ENCODE measurements at regions not wholly inside any gene's neighbourhood (a gene's known extent, or its start where the extent isn't known, plus 50 kb on each side); places are given as distances from the start of the nearest gene placed in this dataset.

- Histone ChIP-seq H3K27me3 (ENCODE audit: insufficient read depth, poor library complexity, severe bottlenecking) (no peaks in the 10 kb centered on the region), H3K27ac (replicated peaks) (no peak overlapping the region), H3K4me3 (replicated peaks; ENCODE audit: insufficient read depth, low read length) (no peak overlapping the region)
- TF ChIP-seq, protein P1, sequence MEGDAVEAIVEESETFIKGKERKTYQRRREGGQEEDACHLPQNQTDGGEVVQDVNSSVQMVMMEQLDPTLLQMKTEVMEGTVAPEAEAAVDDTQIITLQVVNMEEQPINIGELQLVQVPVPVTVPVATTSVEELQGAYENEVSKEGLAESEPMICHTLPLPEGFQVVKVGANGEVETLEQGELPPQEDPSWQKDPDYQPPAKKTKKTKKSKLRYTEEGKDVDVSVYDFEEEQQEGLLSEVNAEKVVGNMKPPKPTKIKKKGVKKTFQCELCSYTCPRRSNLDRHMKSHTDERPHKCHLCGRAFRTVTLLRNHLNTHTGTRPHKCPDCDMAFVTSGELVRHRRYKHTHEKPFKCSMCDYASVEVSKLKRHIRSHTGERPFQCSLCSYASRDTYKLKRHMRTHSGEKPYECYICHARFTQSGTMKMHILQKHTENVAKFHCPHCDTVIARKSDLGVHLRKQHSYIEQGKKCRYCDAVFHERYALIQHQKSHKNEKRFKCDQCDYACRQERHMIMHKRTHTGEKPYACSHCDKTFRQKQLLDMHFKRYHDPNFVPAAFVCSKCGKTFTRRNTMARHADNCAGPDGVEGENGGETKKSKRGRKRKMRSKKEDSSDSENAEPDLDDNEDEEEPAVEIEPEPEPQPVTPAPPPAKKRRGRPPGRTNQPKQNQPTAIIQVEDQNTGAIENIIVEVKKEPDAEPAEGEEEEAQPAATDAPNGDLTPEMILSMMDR (IDR thresholded peaks at IDR 0.05; ENCODE audit: insufficient read depth, low read length) = no peak
- peak in 1 of 2 experiments; percentile 11 for DNase-seq (ENCODE audit: low read depth in 1 of 2, low spot score in 1 of 2)
Observed at GRCh38 chr22:22047776-22048175, 65.2 kb upstream of the TOP3B start.

DNA sequence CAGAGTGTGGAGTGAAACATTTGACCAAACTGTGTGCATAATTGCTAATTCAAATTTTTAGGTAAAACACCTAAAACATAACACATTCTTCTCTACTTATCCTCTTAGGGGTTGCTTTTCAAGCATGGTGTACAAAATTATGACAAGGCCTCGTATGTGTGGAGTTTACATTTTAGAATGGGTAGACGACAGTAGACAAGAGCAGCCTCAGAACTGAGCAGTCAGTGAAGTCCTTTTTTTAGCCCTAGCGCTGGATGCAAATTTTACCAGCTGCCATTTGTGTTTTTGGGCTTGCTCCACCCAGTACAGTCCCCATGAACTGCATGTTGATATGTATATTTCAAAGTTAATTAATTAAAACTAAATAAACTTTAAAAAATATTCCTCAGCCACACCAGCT lies 64.7 kb upstream of the TOP3B start:
- no peaks in the 10 kb centered on the region for H3K27me3 ChIP-seq (ENCODE audit: insufficient read depth, poor library complexity, severe bottlenecking)

DNA sequence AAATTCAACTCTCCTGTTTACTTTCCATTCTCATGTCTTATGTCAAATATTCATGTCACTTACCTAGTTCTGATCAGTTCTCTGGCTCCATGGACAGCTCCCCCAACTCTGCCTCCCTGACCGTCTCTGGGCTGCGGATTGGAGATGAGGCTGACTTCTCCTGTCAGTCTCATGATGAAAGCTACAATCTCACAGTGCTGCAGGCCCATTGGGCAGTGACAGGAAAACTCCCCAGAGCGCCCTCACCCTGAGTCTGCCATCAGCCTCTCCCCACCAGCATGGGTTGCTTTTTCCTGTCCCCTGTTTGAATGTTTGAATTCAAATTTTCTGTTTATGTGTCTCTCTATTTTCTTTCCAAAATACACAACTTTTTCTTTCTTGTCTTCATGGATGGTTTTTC lies 63.8 kb upstream of the TOP3B start:
- TF ChIP-seq, protein P1 (IDR thresholded peaks at IDR 0.05; ENCODE audit: insufficient read depth, low read length) = no peak
- TF ChIP-seq POLR2AphosphoS5 (IDR thresholded peaks at IDR 0.05; ENCODE audit: low read depth) = no peak
- no peak for TF ChIP-seq GABPA (IDR thresholded peaks at IDR 0.05; ENCODE audit: low read depth)
- TF ChIP-seq REST (IDR thresholded peaks at IDR 0.05; ENCODE audit: insufficient replicate concordance, low read depth) = no peak
- TF ChIP-seq SPI1 (IDR thresholded peaks at IDR 0.05; ENCODE audit: borderline replicate concordance, low read depth) = no peak
- Histone ChIP-seq H3K4me3 (replicated peaks; ENCODE audit: insufficient read depth, low read length) (no peak overlapping the region), H3K27ac (replicated peaks) (no peak overlapping the region), H3K27me3 (ENCODE audit: insufficient read depth, poor library complexity, severe bottlenecking) (no peaks in the 10 kb centered on the region)
- DNase-seq (ENCODE audit: low read depth in 1 of 2, low spot score in 1 of 2) = no peak

More for the DNA sequence above, 64.7 kb upstream of the TOP3B start:
- no peak for TF ChIP-seq REST (IDR thresholded peaks at IDR 0.05; ENCODE audit: insufficient replicate concordance, low read depth)
- no peak for TF ChIP-seq GABPA (IDR thresholded peaks at IDR 0.05; ENCODE audit: low read depth)
- TF ChIP-seq POLR2AphosphoS5 (IDR thresholded peaks at IDR 0.05; ENCODE audit: low read depth) = no peak
- TF ChIP-seq SPI1 (IDR thresholded peaks at IDR 0.05; ENCODE audit: borderline replicate concordance, low read depth) = no peak
- TF ChIP-seq, protein P1 (IDR thresholded peaks at IDR 0.05; ENCODE audit: insufficient read depth, low read length) = no peak
- no peak for DNase-seq (ENCODE audit: low read depth in 1 of 2, low spot score in 1 of 2)
- no peak overlapping the region for H3K27ac ChIP-seq (replicated peaks)
- H3K4me3 ChIP-seq (replicated peaks; ENCODE audit: insufficient read depth, low read length) = no peak overlapping the region

DNA sequence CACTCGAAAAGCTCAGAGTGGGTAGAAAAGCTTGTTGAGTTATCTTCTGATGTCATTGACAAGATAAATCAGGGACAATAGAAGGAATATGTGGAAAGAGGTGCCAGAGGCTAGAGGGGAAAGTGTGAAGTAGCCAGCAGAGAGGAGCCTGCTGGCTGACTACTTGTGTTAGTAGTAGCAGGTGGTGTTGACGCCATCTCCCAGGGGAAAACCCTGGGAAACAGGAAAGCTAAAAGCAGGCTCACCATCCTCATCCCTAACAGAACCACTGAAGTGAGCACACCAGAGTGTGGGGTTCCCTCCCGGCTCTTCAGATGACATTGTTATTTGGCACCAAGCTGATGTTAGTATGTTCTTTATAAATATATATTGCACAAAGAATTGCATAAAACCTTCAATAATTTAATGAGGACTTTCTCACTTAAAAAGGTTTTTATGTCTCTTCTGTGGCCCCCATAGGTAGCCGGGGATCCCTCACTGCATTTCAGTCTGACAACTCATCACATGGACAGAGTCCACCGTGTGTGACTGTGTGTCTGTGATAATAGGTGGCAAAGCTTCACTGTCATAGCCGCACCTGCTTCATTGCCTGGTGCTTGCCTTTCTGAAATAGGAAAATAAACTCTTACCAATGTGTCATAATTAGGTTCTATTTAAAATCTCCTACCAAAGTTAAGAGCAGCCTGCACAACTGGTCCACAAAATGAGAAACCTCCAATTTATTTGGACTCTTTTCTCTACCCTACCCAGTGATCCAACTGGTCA lies 63.2 kb upstream of the TOP3B start:
- Histone ChIP-seq H3K4me3 (replicated peaks; ENCODE audit: insufficient read depth, low read length) (no peak overlapping the region), H3K27ac (replicated peaks) (no peak overlapping the region), H3K27me3 (ENCODE audit: insufficient read depth, poor library complexity, severe bottlenecking) (no peaks in the 10 kb centered on the region)
- TF ChIP-seq REST (IDR thresholded peaks at IDR 0.05; ENCODE audit: insufficient replicate concordance, low read depth) (no peak), GABPA (IDR thresholded peaks at IDR 0.05; ENCODE audit: low read depth) (no peak), SPI1 (IDR thresholded peaks at IDR 0.05; ENCODE audit: borderline replicate concordance, low read depth) (no peak), POLR2AphosphoS5 (IDR thresholded peaks at IDR 0.05; ENCODE audit: low read depth) (no peak)
- TF ChIP-seq, protein P1 (IDR thresholded peaks at IDR 0.05; ENCODE audit: insufficient read depth, low read length) = no peak
- no peak for DNase-seq (ENCODE audit: low read depth in 1 of 2, low spot score in 1 of 2)
